ENCODE measurements at regions not wholly inside any gene's neighbourhood (a gene's known extent, or its start where the extent isn't known, plus 50 kb on each side); places are given as distances from the start of the nearest gene placed in this dataset.

DNA sequence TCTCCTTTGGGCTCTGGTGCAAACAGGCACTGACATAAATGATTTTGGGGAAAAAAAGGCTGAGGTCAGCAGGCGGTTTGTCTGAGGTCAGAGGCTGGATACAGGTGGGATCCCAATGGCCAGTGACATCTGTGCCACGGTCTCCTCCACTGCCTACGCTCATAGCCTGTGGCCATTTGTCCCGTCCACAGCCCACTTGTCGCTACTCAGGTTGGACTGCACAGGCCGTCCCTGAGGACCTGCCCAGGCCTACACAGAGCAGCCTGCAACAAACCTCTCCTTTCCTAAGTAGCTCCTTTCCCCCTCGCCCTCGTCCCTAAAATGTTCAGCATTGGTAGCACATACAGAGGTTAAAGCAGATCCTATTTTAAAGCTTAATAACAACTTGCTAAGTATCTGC is 150.7 kb downstream of the ZBTB18 start:
- TF ChIP-seq, protein P1, sequence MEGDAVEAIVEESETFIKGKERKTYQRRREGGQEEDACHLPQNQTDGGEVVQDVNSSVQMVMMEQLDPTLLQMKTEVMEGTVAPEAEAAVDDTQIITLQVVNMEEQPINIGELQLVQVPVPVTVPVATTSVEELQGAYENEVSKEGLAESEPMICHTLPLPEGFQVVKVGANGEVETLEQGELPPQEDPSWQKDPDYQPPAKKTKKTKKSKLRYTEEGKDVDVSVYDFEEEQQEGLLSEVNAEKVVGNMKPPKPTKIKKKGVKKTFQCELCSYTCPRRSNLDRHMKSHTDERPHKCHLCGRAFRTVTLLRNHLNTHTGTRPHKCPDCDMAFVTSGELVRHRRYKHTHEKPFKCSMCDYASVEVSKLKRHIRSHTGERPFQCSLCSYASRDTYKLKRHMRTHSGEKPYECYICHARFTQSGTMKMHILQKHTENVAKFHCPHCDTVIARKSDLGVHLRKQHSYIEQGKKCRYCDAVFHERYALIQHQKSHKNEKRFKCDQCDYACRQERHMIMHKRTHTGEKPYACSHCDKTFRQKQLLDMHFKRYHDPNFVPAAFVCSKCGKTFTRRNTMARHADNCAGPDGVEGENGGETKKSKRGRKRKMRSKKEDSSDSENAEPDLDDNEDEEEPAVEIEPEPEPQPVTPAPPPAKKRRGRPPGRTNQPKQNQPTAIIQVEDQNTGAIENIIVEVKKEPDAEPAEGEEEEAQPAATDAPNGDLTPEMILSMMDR (IDR thresholded peaks at IDR 0.05) = no peak
- TF ChIP-seq POLR2AphosphoS5 (IDR thresholded peaks at IDR 0.05) (no peak), POLR2A (IDR thresholded peaks at IDR 0.05) (no peak)

Data from prostate gland (tissue), 2 donors.